A673 (cell line): ENCODE measurements at regions not wholly inside any gene's neighbourhood (a gene's known extent, or its start where the extent isn't known, plus 50 kb on each side); places are given as distances from the start of the nearest gene placed in this dataset.

Source experiments
- BruUV-seq: library from RNA; stranded (reverse); fragments of 400-500 nt; replicated peaks from 2 replicates; lab custom pipeline; 2021; lab: Mats Ljungman, UMichigan
- CTCF ChIA-PET: fragments of 300-600 bp; sonication (Branson Sonifier 250); formaldehyde crosslinking; loops from one replicate; lab custom pipeline; 2022; ENCODE audit warnings: antibody characterized with exemption; lab: Charles Lee
- POLR2A ChIA-PET: fragments of 300-600 bp; sonication (Branson Sonifier 250); formaldehyde crosslinking; loops from one replicate; lab custom pipeline; 2022; ENCODE audit warnings: antibody characterized with exemption; ENCODE audit not compliant: low non-redundant PET; lab: Charles Lee
- DNase-seq: peaks from one replicate; pipeline ENCODE4 v3.0.0-alpha.2; 2015; ENCODE audit warnings: low spot score
- H3K27ac ChIP-seq: fragments of 200-600 bp; sonication (generic); 2 replicates; pipeline ENCODE4 v1.5.1; 2016; ENCODE audit warnings: mixed run types, low read depth, mild to moderate bottlenecking, mixed read lengths, antibody characterized with exemption, low read length; ENCODE audit not compliant: poor library complexity, severe bottlenecking
- H3K27me3 ChIP-seq: fragments of 200-600 bp; sonication (generic); replicated peaks from 2 replicates; pipeline ENCODE4 v1.6.1; 2017; ENCODE audit warnings: mixed run types, low read depth, mild to moderate bottlenecking, mixed read lengths, antibody characterized with exemption, low read length; ENCODE audit not compliant: insufficient read depth, poor library complexity
- H3K36me3 ChIP-seq: fragments of 200-600 bp; sonication (generic); 2 replicates; pipeline ENCODE4 v1.6.1; 2016; ENCODE audit warnings: mixed run types, mild to moderate bottlenecking, mixed read lengths, antibody characterized with exemption, low read length; ENCODE audit not compliant: insufficient read depth, poor library complexity, severe bottlenecking
- H3K4me1 ChIP-seq: fragments of 200-600 bp; sonication (generic); 2 replicates; pipeline ENCODE4 v1.6.1; 2017; ENCODE audit warnings: mixed run types, mild to moderate bottlenecking, mixed read lengths, antibody characterized with exemption, low read length; ENCODE audit not compliant: insufficient read depth, poor library complexity, severe bottlenecking
- H3K4me3 ChIP-seq: fragments of 200-600 bp; sonication (generic); 2 replicates; pipeline ENCODE4 v1.5.1; 2016; ENCODE audit warnings: low read depth, mixed run types, mild to moderate bottlenecking, mixed read lengths, low read length; ENCODE audit not compliant: poor library complexity, severe bottlenecking
- H3K9me3 ChIP-seq: fragments of 200-600 bp; sonication (generic); 2 replicates; pipeline ENCODE4 v1.6.1; 2016; ENCODE audit warnings: mixed run types, low read depth, mild to moderate bottlenecking, mixed read lengths, antibody characterized with exemption, low read length; ENCODE audit not compliant: poor library complexity, severe bottlenecking
- EZH2 ChIP-seq: fragments of 200-600 bp; sonication (generic); IDR thresholded peaks from 2 replicates; pipeline ENCODE4 v1.6.1; 2017; ENCODE audit warnings: borderline replicate concordance, low read depth, mild to moderate bottlenecking, mixed read lengths, antibody characterized with exemption, low read length; ENCODE audit not compliant: poor library complexity, severe bottlenecking
- intact Hi-C: fragments of 100-400 bp; cut with micrococcal nuclease; formaldehyde crosslinking; loops from one replicate; pipeline ENCODE4 v1.10.0; 2022; ENCODE audit not compliant: unreplicated experiment
- TF ChIP-seq, protein P1 (sequence below): fragments of 300-800, 200-600 bp; sonication (generic); conservative IDR thresholded peaks from 2 replicates; pipeline ENCODE4 v1.5.1; 2017; ENCODE audit warnings: low read depth, mild to moderate bottlenecking, antibody characterized with exemption, low read length, moderate library complexity, mixed read lengths

DNA sequence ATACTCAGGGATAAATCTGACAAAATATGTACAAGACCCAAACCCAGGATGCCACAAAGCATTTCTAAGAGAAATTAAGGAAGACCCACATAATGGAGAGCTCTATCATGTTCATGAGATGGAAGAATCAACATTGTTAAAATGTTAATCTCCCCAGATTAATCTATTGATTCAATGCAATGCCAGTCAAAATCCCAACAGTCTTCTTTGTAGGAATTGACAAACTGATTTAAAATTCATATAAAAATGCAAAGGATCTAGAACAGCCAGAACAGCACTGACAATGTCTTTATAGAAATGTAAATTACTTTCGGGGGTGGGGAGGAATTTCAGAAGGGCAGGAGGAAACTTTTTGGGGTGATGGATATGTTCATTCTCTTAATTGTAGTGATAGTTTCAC, 281.6 kb upstream of the SEMA6A start:
- POLR2A ChIA-PET = no interaction called here
- CTCF ChIA-PET = no interaction called here

DNA sequence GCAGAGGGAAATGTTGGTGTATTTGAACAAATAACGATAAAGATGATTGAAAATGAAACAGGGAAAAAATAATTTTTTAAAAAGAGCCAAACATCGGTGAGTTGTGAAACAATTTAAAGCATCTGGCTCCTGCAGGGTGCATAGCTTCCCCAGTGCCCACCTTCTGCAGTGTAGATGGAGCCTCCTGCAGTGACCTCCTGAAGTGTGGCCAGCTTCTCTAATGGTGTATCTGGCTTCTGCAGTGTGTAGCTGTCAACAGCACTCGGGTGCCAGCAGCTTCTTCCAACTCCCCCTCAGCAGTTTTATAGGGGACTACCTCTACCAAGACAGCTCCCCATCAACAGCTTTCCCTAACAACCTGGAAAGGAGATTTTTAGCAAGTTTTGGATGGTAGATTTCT, 279.4 kb upstream of the SEMA6A start:
- Histone ChIP-seq H3K4me3 (no peak overlapping the region), H3K27ac (no peak overlapping the region), H3K4me1 (no peaks in the 10 kb centered on the region), H3K9me3 (no peaks in the 10 kb centered on the region), H3K36me3 (no peaks in the 10 kb centered on the region), H3K27me3 (no peaks in the 10 kb centered on the region)
- no peak for DNase-seq
- POLR2A ChIA-PET = interaction anchor here (0.6 kb wide), 1 partner anchor 1034 kb away, joined by 10 read pairs; no protein-coding TSS in a partner anchor
- BruUV-seq = no TSS peak
- intact Hi-C loops = loop anchor here (10.0 kb wide), 1 partner anchor 279 kb away; the partner anchor contains the start of gene SEMA6A
- TF ChIP-seq, protein P1, sequence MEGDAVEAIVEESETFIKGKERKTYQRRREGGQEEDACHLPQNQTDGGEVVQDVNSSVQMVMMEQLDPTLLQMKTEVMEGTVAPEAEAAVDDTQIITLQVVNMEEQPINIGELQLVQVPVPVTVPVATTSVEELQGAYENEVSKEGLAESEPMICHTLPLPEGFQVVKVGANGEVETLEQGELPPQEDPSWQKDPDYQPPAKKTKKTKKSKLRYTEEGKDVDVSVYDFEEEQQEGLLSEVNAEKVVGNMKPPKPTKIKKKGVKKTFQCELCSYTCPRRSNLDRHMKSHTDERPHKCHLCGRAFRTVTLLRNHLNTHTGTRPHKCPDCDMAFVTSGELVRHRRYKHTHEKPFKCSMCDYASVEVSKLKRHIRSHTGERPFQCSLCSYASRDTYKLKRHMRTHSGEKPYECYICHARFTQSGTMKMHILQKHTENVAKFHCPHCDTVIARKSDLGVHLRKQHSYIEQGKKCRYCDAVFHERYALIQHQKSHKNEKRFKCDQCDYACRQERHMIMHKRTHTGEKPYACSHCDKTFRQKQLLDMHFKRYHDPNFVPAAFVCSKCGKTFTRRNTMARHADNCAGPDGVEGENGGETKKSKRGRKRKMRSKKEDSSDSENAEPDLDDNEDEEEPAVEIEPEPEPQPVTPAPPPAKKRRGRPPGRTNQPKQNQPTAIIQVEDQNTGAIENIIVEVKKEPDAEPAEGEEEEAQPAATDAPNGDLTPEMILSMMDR = no peak
- TF ChIP-seq EZH2 = no peak
- CTCF ChIA-PET = no interaction called here

More for the DNA sequence above, 281.6 kb upstream of the SEMA6A start:
- BruUV-seq = no TSS peak
- H3K27ac ChIP-seq = no peak overlapping the region
- no peaks in the 10 kb centered on the region for H3K36me3 ChIP-seq
- no peak overlapping the region for H3K4me3 ChIP-seq
- no peak for DNase-seq
- no peaks in the 10 kb centered on the region for H3K4me1 ChIP-seq
- H3K9me3 ChIP-seq = no peaks in the 10 kb centered on the region
- no peak for TF ChIP-seq EZH2
- TF ChIP-seq, protein P1 = no peak
- no peaks in the 10 kb centered on the region for H3K27me3 ChIP-seq
- intact Hi-C loops = loop anchor here (10.0 kb wide), 1 partner anchor 281 kb away; the partner anchor contains the start of gene SEMA6A

DNA sequence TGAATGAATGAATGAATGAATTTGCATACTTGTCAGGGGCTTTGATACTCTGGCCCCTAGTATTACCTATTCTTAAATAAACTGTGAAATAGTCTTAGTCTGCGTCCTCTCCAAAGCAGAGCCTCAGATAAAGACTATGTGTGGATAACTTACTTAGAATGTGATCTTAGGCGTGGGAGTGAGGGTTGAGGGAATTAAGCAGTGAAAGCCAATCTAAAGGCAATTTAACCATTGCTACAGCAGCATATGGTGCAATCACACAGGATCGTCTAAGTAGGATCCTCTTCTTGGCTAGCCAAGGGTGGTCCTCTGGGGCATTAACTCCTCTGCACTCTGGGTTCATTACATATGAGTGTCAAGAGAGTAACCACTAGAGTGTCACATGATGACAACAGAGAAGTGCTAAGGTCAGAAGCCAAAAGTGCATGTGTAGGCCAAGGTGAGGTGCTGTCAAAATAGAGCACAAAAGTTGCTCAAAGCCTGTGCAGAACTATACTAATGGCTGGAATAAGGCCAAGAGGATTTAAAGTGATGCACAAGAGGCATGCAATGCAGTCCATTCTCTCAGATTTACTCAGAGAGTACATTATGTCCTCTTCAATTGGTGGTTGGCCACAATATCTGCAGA, 274.4 kb upstream of the SEMA6A start:
- Histone ChIP-seq H3K9me3 (no peaks in the 10 kb centered on the region), H3K36me3 (no peaks in the 10 kb centered on the region), H3K27me3 (no peaks in the 10 kb centered on the region), H3K27ac (no peak overlapping the region), H3K4me3 (no peak overlapping the region), H3K4me1 (no peaks in the 10 kb centered on the region)
- TF ChIP-seq EZH2 = no peak
- TF ChIP-seq, protein P1 = no peak
- DNase-seq = no peak
- intact Hi-C loops = no loop called here
- BruUV-seq = no TSS peak
- ChIA-PET POLR2A (no interaction called here), CTCF (no interaction called here)
